ENCODE measurements at regions not wholly inside any gene's neighbourhood (a gene's known extent, or its start where the extent isn't known, plus 50 kb on each side); places are given as distances from the start of the nearest gene placed in this dataset.

DNA sequence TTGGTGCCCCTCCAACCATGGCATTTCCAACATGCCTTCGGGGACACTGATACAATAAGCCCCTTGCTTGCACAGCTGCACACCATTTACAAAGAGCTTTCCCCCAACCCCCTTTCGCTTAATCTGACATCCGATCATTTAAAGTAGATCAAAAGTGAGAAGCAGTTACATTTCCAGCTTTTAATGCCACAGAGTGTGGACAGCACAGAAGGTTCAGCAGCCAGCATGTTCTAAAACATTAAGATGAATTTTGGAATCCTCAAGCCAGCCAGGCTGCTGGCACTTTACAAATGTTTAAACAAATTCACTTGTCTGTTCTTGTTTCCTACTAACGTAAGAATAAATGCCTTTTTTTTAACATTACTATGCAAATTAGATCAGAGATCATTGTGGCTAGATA lies 284.4 kb upstream of the LDB2 start:
- Histone ChIP-seq H3K27ac (ENCODE audit: low read depth in 1 of 2, low read length in 2 of 2) (no peak overlapping the region), H3K4me3 (replicated peaks in 1 of 3; ENCODE audit: low read depth in 2 of 3, low read length in 3 of 3) (no peak overlapping the region), H4K20me1 (ENCODE audit: insufficient read depth, low read length) (no peaks in the 10 kb centered on the region), H3K9me3 (replicated peaks in 1 of 2; ENCODE audit: control insufficient read depth in 1 of 2, insufficient read depth in 1 of 2, low read length in 2 of 2) (peaks cover 0 to 11% of the 10 kb centered on the region in 2 donors), H2AFZ (ENCODE audit: insufficient read depth, low read depth, low read length, poor library complexity, severe bottlenecking) (no peak overlapping the region), H3K9ac (ENCODE audit: insufficient read depth, low read length, poor library complexity, severe bottlenecking) (no peak overlapping the region), H3K4me1 (ENCODE audit: control insufficient read depth in 1 of 2, insufficient read depth in 2 of 2, low read length in 2 of 2) (no peaks in the 10 kb centered on the region), H3K4me2 (replicated peaks; ENCODE audit: extremely low read depth, low read length, poor library complexity, severe bottlenecking) (no peak overlapping the region), H3K27me3 (ENCODE audit: control insufficient read depth in 2 of 2, insufficient read depth in 2 of 2, low read length in 2 of 2) (no peaks in the 10 kb centered on the region), H3K36me3 (replicated peaks in 1 of 2; ENCODE audit: control insufficient read depth in 1 of 2, insufficient read depth in 2 of 2, low read length in 2 of 2) (no peaks in the 10 kb centered on the region), H3K79me2 (ENCODE audit: insufficient read depth, low read length) (no peaks in the 10 kb centered on the region)
- intact Hi-C loops (cut with micrococcal nuclease) = no loop called here
- TF ChIP-seq, protein P1, sequence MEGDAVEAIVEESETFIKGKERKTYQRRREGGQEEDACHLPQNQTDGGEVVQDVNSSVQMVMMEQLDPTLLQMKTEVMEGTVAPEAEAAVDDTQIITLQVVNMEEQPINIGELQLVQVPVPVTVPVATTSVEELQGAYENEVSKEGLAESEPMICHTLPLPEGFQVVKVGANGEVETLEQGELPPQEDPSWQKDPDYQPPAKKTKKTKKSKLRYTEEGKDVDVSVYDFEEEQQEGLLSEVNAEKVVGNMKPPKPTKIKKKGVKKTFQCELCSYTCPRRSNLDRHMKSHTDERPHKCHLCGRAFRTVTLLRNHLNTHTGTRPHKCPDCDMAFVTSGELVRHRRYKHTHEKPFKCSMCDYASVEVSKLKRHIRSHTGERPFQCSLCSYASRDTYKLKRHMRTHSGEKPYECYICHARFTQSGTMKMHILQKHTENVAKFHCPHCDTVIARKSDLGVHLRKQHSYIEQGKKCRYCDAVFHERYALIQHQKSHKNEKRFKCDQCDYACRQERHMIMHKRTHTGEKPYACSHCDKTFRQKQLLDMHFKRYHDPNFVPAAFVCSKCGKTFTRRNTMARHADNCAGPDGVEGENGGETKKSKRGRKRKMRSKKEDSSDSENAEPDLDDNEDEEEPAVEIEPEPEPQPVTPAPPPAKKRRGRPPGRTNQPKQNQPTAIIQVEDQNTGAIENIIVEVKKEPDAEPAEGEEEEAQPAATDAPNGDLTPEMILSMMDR (IDR thresholded peaks at IDR 0.05) = no peak
- Mint-ChIP-seq H3K9me3 (peaks cover 2 to 12% (median 3%) of the 10 kb centered on the region in 7 donors), H3K27ac (no peak overlapping the region), H3K4me1 (no peaks in the 10 kb centered on the region), H3K36me3 (no peaks in the 10 kb centered on the region), H3K4me3 (no peak overlapping the region), H3K27me3 (ENCODE audit: low read depth in 3 of 3) (peaks cover 0 to 2% (median 1%) of the 10 kb centered on the region in 3 donors)
- 96% methylated on average over 3 of the region's 4 CpGs for WGBS (ENCODE audit: insufficient coverage)
- DNase-seq = no peak

DNA sequence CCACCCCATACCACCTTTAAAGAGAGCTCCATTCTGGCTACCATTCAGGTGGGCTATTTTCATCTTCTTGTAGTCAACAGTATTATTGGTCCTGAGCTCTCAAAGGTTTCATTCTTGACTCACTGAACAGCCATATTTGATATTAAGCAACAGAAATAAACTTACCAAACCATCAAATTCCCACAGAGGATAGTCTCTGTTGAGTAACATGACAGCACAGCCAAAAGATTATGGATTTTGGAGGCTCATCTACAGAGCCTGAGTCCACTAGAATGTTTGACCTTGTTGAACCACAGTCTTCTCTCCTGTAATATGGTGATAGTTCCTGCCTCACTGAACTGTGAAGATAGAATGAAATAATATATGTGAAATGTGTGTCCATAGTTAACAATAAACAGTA lies 276.3 kb upstream of the LDB2 start:
- H3K4me2 ChIP-seq (replicated peaks; ENCODE audit: extremely low read depth, low read length, poor library complexity, severe bottlenecking) = no peak overlapping the region
- peaks cover 0 to 1% (median 0%) of the 10 kb centered on the region in 3 donors for H3K27me3 Mint-ChIP-seq (ENCODE audit: low read depth in 3 of 3)
- intact Hi-C loops (cut with micrococcal nuclease) = no loop called here

More for the DNA sequence above, 276.3 kb upstream of the LDB2 start:
- H3K27ac ChIP-seq (ENCODE audit: low read depth in 1 of 2, low read length in 2 of 2) = no peak overlapping the region
- H3K9me3 ChIP-seq (replicated peaks in 1 of 2; ENCODE audit: control insufficient read depth in 1 of 2, insufficient read depth in 1 of 2, low read length in 2 of 2) = no peaks in the 10 kb centered on the region
- H3K27ac Mint-ChIP-seq = no peak overlapping the region
- no peaks in the 10 kb centered on the region for H3K27me3 ChIP-seq (ENCODE audit: control insufficient read depth in 2 of 2, insufficient read depth in 2 of 2, low read length in 2 of 2)
- TF ChIP-seq, protein P1 (IDR thresholded peaks at IDR 0.05) = no peak
- no peak overlapping the region for H2AFZ ChIP-seq (ENCODE audit: insufficient read depth, low read depth, low read length, poor library complexity, severe bottlenecking)
- H3K9me3 Mint-ChIP-seq = peaks cover 0 to 11% (median 0%) of the 10 kb centered on the region in 7 donors
- H3K4me1 ChIP-seq (ENCODE audit: control insufficient read depth in 1 of 2, insufficient read depth in 2 of 2, low read length in 2 of 2) = no peaks in the 10 kb centered on the region
- H3K4me1 Mint-ChIP-seq = no peaks in the 10 kb centered on the region
- H3K4me3 Mint-ChIP-seq = no peak overlapping the region
- no peak overlapping the region for H3K9ac ChIP-seq (ENCODE audit: insufficient read depth, low read length, poor library complexity, severe bottlenecking)
- H3K36me3 ChIP-seq (replicated peaks in 1 of 2; ENCODE audit: control insufficient read depth in 1 of 2, insufficient read depth in 2 of 2, low read length in 2 of 2) = no peaks in the 10 kb centered on the region
- no peaks in the 10 kb centered on the region for H4K20me1 ChIP-seq (ENCODE audit: insufficient read depth, low read length)
- H3K36me3 Mint-ChIP-seq = no peaks in the 10 kb centered on the region
- H3K4me3 ChIP-seq (replicated peaks in 1 of 3; ENCODE audit: low read depth in 2 of 3, low read length in 3 of 3) = no peak overlapping the region
- no peaks in the 10 kb centered on the region for H3K79me2 ChIP-seq (ENCODE audit: insufficient read depth, low read length)
- DNase-seq = no peak
